ENCODE measurements at regions not wholly inside any gene's neighbourhood (a gene's known extent, or its start where the extent isn't known, plus 50 kb on each side); places are given as distances from the start of the nearest gene placed in this dataset.

DNA sequence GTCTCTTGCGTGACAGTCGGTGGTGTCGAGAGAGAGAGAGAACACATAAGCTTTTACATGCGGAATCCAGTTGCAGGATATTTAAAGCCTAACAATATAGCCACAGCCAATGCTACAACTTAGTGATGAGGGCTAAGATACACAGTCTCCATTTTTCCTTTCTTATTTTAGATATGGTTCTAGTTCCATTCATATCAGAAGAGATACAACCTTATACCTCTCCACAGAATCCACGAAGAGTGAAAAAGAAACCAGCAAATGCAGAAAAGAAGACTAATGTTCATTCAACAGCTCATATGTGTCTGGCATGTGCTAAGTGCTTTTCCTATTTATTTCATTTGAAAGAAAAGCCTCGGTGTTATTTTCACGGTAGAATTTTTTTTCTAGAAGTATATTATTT is 249.0 kb upstream of the SLITRK1 start:
- DNase-seq: no peak
- intact Hi-C loops (cut with DNase I): no loop called here
- Histone ChIP-seq H3K9me3 (no peaks in the 10 kb centered on the region), H3K36me3 (no peaks in the 10 kb centered on the region), H3K4me3 (replicated peaks in 1 of 3) (no peak overlapping the region), H3K4me1 (peaks cover 0 to 7% of the 10 kb centered on the region in 2 donors), H3K27me3 (no peaks in the 10 kb centered on the region), H3K27ac (no peak overlapping the region)
- 91 to 96% methylated on average over 7 of the region's 7 CpGs for WGBS, 2 donors
- TF ChIP-seq, protein P1, sequence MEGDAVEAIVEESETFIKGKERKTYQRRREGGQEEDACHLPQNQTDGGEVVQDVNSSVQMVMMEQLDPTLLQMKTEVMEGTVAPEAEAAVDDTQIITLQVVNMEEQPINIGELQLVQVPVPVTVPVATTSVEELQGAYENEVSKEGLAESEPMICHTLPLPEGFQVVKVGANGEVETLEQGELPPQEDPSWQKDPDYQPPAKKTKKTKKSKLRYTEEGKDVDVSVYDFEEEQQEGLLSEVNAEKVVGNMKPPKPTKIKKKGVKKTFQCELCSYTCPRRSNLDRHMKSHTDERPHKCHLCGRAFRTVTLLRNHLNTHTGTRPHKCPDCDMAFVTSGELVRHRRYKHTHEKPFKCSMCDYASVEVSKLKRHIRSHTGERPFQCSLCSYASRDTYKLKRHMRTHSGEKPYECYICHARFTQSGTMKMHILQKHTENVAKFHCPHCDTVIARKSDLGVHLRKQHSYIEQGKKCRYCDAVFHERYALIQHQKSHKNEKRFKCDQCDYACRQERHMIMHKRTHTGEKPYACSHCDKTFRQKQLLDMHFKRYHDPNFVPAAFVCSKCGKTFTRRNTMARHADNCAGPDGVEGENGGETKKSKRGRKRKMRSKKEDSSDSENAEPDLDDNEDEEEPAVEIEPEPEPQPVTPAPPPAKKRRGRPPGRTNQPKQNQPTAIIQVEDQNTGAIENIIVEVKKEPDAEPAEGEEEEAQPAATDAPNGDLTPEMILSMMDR (IDR thresholded peaks at IDR 0.05): no peak
- TF ChIP-seq POLR2A (IDR thresholded peaks at IDR 0.05): no peak

DNA sequence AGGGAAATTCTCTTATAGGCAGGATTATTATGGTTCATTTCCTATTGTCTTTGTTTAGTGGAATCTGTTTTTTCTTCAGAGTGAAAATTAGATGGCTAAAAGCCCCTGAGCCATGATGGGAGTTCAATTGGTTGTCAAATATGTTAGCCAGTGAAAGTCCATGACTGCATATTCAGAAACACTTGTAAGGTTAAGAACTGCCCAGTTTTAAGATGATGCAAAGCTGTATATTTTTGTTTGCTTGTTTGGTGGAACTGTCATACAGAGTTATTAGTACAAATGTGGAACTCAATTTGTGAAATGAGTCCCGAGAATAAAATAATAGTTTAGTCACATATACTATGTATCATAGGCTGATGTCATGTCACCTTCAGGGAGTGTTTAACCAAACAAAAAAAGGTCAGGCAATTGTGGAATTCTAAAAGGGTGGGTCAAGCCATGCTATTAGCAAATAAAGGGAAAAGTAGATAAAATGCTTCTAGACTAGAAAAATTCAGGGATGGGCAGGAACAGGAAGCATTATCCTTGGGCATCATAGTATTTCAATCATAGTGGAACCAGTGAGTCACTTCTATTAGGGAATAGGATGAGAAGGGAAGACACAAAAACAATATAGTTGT is 248.3 kb upstream of the SLITRK1 start:
- peaks cover 0 to 7% of the 10 kb centered on the region in 2 donors for H3K4me1 ChIP-seq
- no peak for DNase-seq
- H3K27me3 ChIP-seq: no peaks in the 10 kb centered on the region
- intact Hi-C loops (cut with DNase I): no loop called here
- 80 to 86% methylated on average over 1 of the region's 1 CpG for WGBS, 2 donors
- no peaks in the 10 kb centered on the region for H3K9me3 ChIP-seq
- no peak overlapping the region for H3K4me3 ChIP-seq (replicated peaks in 1 of 3)
- H3K27ac ChIP-seq: no peak overlapping the region
- no peaks in the 10 kb centered on the region for H3K36me3 ChIP-seq
- TF ChIP-seq, protein P1 (IDR thresholded peaks at IDR 0.05): no peak
- no peak for TF ChIP-seq POLR2A (IDR thresholded peaks at IDR 0.05)

DNA sequence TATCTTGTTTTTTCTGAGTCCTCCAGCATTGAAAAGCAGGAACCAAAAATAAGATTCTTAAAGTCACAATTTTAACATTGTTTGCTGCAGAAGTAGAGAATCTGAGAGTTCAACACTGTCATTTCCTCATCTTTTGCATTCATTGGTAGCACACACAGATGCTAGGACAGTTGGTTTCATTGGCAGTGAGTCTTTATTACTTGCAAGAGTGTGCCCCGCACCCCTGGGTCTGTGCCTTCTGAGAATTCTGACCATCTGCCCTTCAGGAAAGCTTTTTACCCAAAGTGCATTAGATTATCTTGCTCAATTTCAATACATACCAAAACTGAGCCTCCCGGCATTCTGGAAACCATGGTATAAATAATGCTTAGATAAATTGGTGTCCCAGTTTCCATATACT is 247.7 kb upstream of the SLITRK1 start:
- H3K27me3 ChIP-seq: no peaks in the 10 kb centered on the region
- no peak for DNase-seq
- no peaks in the 10 kb centered on the region for H3K9me3 ChIP-seq
- H3K4me1 ChIP-seq: peaks cover 0 to 7% of the 10 kb centered on the region in 2 donors
- H3K4me3 ChIP-seq (replicated peaks in 1 of 3): no peak overlapping the region
- WGBS, 2 donors: 95 to 96% methylated on average over 2 of the region's 2 CpGs
- no peak overlapping the region for H3K27ac ChIP-seq
- TF ChIP-seq POLR2A (IDR thresholded peaks at IDR 0.05): no peak
- TF ChIP-seq, protein P1 (IDR thresholded peaks at IDR 0.05): no peak
- intact Hi-C loops (cut with DNase I): no loop called here
- H3K36me3 ChIP-seq: no peaks in the 10 kb centered on the region

DNA sequence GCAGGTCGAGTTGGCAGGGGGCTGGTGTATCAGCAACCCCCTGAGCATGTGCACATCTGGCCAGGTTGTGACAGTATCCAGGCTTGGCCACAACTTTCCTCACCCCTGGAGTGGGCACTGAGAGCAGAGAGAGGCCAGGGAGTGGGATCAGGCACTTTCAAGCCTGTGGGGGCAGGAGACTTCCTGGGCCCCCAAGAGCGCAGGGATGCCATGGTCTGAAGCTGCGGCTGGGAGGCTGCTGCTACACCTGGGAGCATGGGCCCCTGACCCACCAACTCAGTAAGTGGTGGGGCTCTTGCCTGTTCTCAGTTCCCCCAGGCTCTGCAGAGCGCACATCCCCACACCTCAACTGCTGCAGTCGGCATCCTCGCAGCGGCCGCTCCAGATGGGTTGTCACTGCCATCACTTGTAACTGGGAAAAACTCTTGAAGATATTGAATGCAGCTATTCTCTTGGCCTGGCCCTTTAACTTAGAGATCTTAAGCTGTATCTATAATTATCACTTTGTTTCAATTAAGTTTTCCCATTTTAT is 245.4 kb upstream of the SLITRK1 start:
- Histone ChIP-seq H3K27ac (no peak overlapping the region), H3K4me1 (peaks cover 0 to 7% of the 10 kb centered on the region in 2 donors), H3K9me3 (no peaks in the 10 kb centered on the region), H3K36me3 (no peaks in the 10 kb centered on the region), H3K4me3 (replicated peaks in 1 of 3) (no peak overlapping the region), H3K27me3 (no peaks in the 10 kb centered on the region)
- 92 to 98% methylated on average over 6 to 8 of the region's 8 CpGs for WGBS, 2 donors
- no peak for DNase-seq
- intact Hi-C loops (cut with DNase I): no loop called here
- TF ChIP-seq, protein P1 (IDR thresholded peaks at IDR 0.05): no peak
- no peak for TF ChIP-seq POLR2A (IDR thresholded peaks at IDR 0.05)

DNA sequence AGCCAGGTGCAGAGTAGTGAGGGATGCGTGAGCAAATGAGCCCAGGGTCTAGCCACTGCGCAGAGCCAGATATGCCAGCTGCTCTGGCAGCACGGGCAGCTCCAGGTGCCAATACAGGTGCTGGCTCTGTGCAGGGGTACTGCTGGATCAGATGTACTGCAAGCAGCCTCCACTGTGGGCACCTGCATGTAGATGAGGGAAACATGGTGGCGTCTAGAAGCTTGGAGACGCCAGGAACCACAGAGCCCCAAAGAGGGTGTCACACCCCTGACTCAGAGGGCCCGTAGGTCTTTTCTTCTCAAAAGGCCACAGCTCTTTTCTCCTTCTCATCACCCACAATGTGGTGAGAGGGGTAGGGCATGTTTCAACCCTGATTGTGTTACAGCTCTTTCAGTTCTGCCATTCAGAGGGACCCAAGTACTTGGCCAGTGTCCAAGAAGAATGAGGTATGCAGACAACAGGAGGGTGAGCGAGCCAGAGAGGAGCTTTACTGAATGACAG is 244.4 kb upstream of the SLITRK1 start:
- H3K36me3 ChIP-seq: no peaks in the 10 kb centered on the region
- TF ChIP-seq, protein P1 (IDR thresholded peaks at IDR 0.05): no peak
- no peak for TF ChIP-seq POLR2A (IDR thresholded peaks at IDR 0.05)
- intact Hi-C loops (cut with DNase I): no loop called here
- H3K9me3 ChIP-seq: no peaks in the 10 kb centered on the region
- H3K27ac ChIP-seq: no peak overlapping the region
- H3K4me3 ChIP-seq (replicated peaks in 1 of 3): no peak overlapping the region
- no peaks in the 10 kb centered on the region for H3K27me3 ChIP-seq
- peaks cover 0 to 7% of the 10 kb centered on the region in 2 donors for H3K4me1 ChIP-seq
- 36 to 70% methylated on average over 6 to 7 of the region's 7 CpGs for WGBS, 2 donors
- DNase-seq: peak; percentile 17 to 18
